ENCODE measurements at regions not wholly inside any gene's neighbourhood (a gene's known extent, or its start where the extent isn't known, plus 50 kb on each side); places are given as distances from the start of the nearest gene placed in this dataset.

DNA sequence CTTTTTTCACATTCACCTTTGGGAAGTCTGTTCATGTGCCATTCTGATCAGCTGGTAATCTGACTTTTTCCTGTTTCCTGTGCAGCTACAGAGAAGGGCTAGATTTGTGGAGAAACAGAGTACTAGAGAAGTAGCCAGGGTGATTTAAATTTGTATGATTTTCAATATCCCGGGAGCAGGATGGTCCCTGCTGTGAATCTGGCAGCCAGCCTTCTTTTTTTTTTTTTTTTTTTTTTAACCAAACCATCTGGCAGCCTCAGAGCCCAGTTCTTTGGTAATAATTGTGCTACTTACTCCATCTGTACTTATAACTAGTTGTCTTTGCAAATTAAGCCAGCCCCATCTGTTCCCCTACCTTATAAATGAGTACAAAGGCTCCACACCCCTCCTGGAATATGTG is 248.6 kb upstream of the DEPDC1 start:
- Mint-ChIP-seq H3K4me3 (no peak overlapping the region), H3K9me3 (peaks cover 19% of the 10 kb centered on the region)
- POLR2A ChIA-PET: no interaction called here

GRCh38 chr1:68746378-68746777 is 249.5 kb upstream of the DEPDC1 start:
- intact Hi-C loops (cut with micrococcal nuclease): no loop called here
- ATAC-seq (ENCODE audit: low read depth) (no peak), DNase-seq (no peak)
- Mint-ChIP-seq H3K36me3 (ENCODE audit: low read depth) (no peaks in the 10 kb centered on the region), H3K4me1 (no peaks in the 10 kb centered on the region), H3K27ac (no peak overlapping the region), H3K27me3 (no peaks in the 10 kb centered on the region), H3K4me3 (no peak overlapping the region), H3K9me3 (peaks cover 19% of the 10 kb centered on the region)
- CTCF ChIA-PET: no interaction called here
- TF ChIP-seq CTCF (IDR thresholded peaks at IDR 0.05): no peak
- POLR2A ChIA-PET: no interaction called here

More for the DNA sequence above, 248.6 kb upstream of the DEPDC1 start:
- H3K27ac Mint-ChIP-seq: no peak overlapping the region
- no peaks in the 10 kb centered on the region for H3K36me3 Mint-ChIP-seq (ENCODE audit: low read depth)
- TF ChIP-seq CTCF (IDR thresholded peaks at IDR 0.05): no peak
- intact Hi-C loops (cut with micrococcal nuclease): no loop called here
- CTCF ChIA-PET: no interaction called here
- no peaks in the 10 kb centered on the region for H3K27me3 Mint-ChIP-seq
- ATAC-seq (ENCODE audit: low read depth) (no peak), DNase-seq (no peak)
- no peaks in the 10 kb centered on the region for H3K4me1 Mint-ChIP-seq

DNA sequence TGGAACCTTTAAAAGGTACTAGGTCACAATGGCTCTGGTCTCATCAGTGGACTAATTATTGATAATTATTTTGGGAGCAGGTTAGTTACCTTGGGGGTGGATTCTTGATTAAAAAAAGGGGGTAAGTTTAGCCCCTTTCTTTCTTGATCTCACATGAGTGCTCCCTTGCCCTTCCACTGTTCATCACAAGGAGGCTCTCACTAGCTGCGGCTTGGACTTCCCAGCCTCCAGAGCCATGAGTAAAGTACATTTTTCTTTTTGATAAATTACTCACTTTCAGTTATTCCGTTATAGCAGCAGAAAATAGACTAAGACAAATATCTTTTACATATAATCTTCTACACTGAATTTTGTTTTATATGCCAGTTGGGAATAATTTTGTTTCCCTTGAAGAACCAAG is 254.8 kb upstream of the DEPDC1 start:
- no peak for DNase-seq
- CTCF ChIA-PET: no interaction called here

DNA sequence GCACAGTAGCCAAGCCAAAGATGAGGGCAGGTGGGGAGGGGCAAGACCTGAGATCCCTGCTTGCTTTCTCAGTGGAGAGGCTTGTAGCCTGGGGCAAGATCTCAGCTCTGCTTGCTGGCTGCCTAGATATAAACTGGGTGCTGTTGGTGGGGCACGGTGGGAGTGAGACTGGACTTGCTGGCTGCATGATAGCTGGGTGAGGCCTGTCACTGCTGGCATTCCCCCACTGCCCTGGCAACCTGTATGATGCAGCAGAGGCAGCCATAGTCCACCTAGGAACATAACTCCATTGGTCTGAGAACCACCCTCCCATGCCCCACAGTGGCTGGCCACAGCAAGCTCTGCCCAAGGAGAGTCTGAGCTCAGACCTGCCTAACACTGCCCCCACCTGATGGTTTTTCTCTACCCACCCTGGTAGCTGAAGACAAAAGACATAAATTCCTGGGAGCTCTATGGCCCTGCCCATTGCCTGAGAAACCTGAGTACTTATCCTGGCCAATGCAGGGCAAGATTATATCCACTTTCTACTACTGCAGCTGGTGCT is 261.9 kb upstream of the DEPDC1 start:
- ATAC-seq (ENCODE audit: low read depth): no peak
- no peaks in the 10 kb centered on the region for H3K36me3 Mint-ChIP-seq (ENCODE audit: low read depth)
- H3K4me3 Mint-ChIP-seq: no peak overlapping the region
- intact Hi-C loops (cut with micrococcal nuclease): no loop called here
- CTCF ChIA-PET: no interaction called here
- H3K27me3 Mint-ChIP-seq: no peaks in the 10 kb centered on the region
- TF ChIP-seq CTCF (IDR thresholded peaks at IDR 0.05): no peak
- DNase-seq: no peak
- POLR2A ChIA-PET: no interaction called here
- H3K9me3 Mint-ChIP-seq: peaks cover 14% of the 10 kb centered on the region
- no peak overlapping the region for H3K27ac Mint-ChIP-seq
- no peaks in the 10 kb centered on the region for H3K4me1 Mint-ChIP-seq

More for the DNA sequence above, 254.8 kb upstream of the DEPDC1 start:
- no peak overlapping the region for H3K4me3 Mint-ChIP-seq
- no peak overlapping the region for H3K27ac Mint-ChIP-seq
- intact Hi-C loops (cut with micrococcal nuclease): no loop called here
- H3K9me3 Mint-ChIP-seq: no peaks in the 10 kb centered on the region
- no peaks in the 10 kb centered on the region for H3K27me3 Mint-ChIP-seq
- H3K4me1 Mint-ChIP-seq: no peaks in the 10 kb centered on the region
- TF ChIP-seq CTCF (IDR thresholded peaks at IDR 0.05): no peak
- ATAC-seq (ENCODE audit: low read depth): no peak
- no peaks in the 10 kb centered on the region for H3K36me3 Mint-ChIP-seq (ENCODE audit: low read depth)
- POLR2A ChIA-PET: no interaction called here

GRCh38 chr1:68767941-68768340 is 271.1 kb upstream of the DEPDC1 start:
- CTCF ChIA-PET: no interaction called here
- ATAC-seq (ENCODE audit: low read depth) (no peak), DNase-seq (no peak)
- POLR2A ChIA-PET: no interaction called here
- Mint-ChIP-seq H3K36me3 (ENCODE audit: low read depth) (no peaks in the 10 kb centered on the region), H3K27me3 (no peaks in the 10 kb centered on the region), H3K4me3 (no peak overlapping the region), H3K27ac (no peak overlapping the region), H3K4me1 (no peaks in the 10 kb centered on the region), H3K9me3 (peaks cover 6% of the 10 kb centered on the region)
- no peak for TF ChIP-seq CTCF (IDR thresholded peaks at IDR 0.05)
- intact Hi-C loops (cut with micrococcal nuclease): no loop called here

Data from activated B cell treated with CpG ODN at 0.5 μM for 24 hours (primary cell).